ENCODE measurements at regions not wholly inside any gene's neighbourhood (a gene's known extent, or its start where the extent isn't known, plus 50 kb on each side); places are given as distances from the start of the nearest gene placed in this dataset.
A peak's percentile ranks its signal among the peaks of the same experiment; 100 is the strongest.
"Not testable (repeated sequence)": the region's sequence is repeated elsewhere in the genome, so short reads cannot be mapped to it uniquely, and the experiment has no call there.

- no peak for DNase-seq (ENCODE audit: low read depth in 2 of 2)
- no peaks in the 10 kb centered on the region for H3K79me2 ChIP-seq (ENCODE audit: control insufficient read depth, insufficient read depth, low read length)
- H3K9me3 ChIP-seq (ENCODE audit: control insufficient read depth, insufficient read depth, low read depth, low read length): no peaks in the 10 kb centered on the region
- no peak overlapping the region for H2AFZ ChIP-seq (ENCODE audit: low read length)
- TF ChIP-seq EZH2 (IDR thresholded peaks at IDR 0.05; ENCODE audit: low read length, missing control alignments): no peak
- TF ChIP-seq, protein P1, sequence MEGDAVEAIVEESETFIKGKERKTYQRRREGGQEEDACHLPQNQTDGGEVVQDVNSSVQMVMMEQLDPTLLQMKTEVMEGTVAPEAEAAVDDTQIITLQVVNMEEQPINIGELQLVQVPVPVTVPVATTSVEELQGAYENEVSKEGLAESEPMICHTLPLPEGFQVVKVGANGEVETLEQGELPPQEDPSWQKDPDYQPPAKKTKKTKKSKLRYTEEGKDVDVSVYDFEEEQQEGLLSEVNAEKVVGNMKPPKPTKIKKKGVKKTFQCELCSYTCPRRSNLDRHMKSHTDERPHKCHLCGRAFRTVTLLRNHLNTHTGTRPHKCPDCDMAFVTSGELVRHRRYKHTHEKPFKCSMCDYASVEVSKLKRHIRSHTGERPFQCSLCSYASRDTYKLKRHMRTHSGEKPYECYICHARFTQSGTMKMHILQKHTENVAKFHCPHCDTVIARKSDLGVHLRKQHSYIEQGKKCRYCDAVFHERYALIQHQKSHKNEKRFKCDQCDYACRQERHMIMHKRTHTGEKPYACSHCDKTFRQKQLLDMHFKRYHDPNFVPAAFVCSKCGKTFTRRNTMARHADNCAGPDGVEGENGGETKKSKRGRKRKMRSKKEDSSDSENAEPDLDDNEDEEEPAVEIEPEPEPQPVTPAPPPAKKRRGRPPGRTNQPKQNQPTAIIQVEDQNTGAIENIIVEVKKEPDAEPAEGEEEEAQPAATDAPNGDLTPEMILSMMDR (conservative IDR thresholded peaks at IDR 0.05 in 1 of 2, IDR thresholded peaks at IDR 0.05 in 1 of 2; ENCODE audit: low read depth in 1 of 2, low read length in 2 of 2): no peak
- H3K4me2 ChIP-seq (ENCODE audit: extremely low read depth, insufficient read depth, low read length): peak overlapping the region; percentile 81
- no peaks in the 10 kb centered on the region for H3K36me3 ChIP-seq (ENCODE audit: control insufficient read depth, insufficient read depth, low read length)
- H3K27ac ChIP-seq (ENCODE audit: insufficient read depth, low read length): no peak overlapping the region
- peak overlapping the region in 2 of 4 experiments; percentile 57 to 72 for H3K4me3 ChIP-seq (replicated peaks in 1 of 4; ENCODE audit: control extremely low read depth in 1 of 4, insufficient read depth in 1 of 4, low read depth in 3 of 4, low read length in 4 of 4)
- H3K27me3 ChIP-seq (ENCODE audit: control insufficient read depth, insufficient read depth, low read length): no peaks in the 10 kb centered on the region
- no peaks in the 10 kb centered on the region for H3K4me1 ChIP-seq (ENCODE audit: control insufficient read depth, extremely low read depth, insufficient read depth, low read length)
- H4K20me1 ChIP-seq (ENCODE audit: control insufficient read depth, extremely low read depth, insufficient read depth, low read length): no peaks in the 10 kb centered on the region
- H3K9ac ChIP-seq (ENCODE audit: insufficient read depth, low read length): no peak overlapping the region
Observed at GRCh38 chr12:65728455-65728847, 95.8 kb upstream of the HMGA2 start.

DNA sequence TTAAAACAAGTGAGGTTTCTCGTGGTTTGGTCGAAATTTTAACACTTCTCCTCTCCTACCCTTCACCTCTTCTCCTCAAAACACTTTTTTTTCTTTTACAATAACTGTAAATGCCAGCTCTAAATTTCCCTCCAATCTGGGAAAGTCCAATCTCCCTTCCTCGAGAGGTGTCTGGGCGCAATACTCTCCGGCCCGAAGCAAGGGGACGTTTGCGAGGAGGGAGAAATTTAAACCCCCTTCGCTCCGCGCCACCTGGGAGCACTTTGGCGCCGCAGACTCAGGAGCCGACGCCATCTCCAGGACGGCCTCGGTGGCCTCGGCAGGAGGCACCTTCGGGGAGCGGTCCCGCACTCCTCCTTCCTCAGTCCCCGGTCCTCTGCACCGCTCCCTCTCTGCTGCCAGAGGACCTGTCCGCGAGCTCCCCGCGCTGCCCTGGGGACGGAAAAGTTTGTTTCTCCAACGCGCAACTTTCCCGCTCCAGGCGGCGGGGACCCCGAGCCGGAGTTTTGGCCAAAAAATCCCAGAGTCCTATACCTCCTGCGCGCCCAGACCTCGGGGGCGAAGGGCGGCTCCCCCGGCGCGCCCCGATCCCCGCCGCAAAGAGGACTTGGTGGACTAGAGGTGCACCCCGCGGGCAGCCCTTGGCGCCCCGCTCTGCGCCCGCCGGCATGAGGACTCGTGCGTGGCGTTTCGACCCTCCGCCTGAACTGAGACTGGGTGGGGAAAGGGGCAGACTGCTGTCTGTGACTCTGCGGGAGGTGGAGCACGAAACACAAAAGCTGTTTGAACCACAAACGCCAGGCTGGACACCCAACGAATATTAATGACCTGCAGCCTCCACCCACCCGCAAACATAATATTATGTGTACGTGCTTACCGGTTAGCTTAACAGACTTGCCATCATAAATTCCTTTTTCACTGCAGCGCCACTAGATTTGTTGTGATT lies 95.2 kb upstream of the HMGA2 start:
- Histone ChIP-seq H3K4me3 (replicated peaks in 1 of 4; ENCODE audit: control extremely low read depth in 1 of 4, insufficient read depth in 1 of 4, low read depth in 3 of 4, low read length in 4 of 4) (peak overlapping the region; percentile 45 to 72 (median 52)), H3K27me3 (ENCODE audit: control insufficient read depth, insufficient read depth, low read length) (no peaks in the 10 kb centered on the region), H3K9ac (ENCODE audit: insufficient read depth, low read length) (no peak overlapping the region), H3K27ac (ENCODE audit: insufficient read depth, low read length) (no peak overlapping the region), H2AFZ (ENCODE audit: low read length) (peak overlapping the region; percentile 75), H3K4me2 (ENCODE audit: extremely low read depth, insufficient read depth, low read length) (peak overlapping the region; percentile 81), H3K36me3 (ENCODE audit: control insufficient read depth, insufficient read depth, low read length) (no peaks in the 10 kb centered on the region), H3K4me1 (ENCODE audit: control insufficient read depth, extremely low read depth, insufficient read depth, low read length) (no peaks in the 10 kb centered on the region), H4K20me1 (ENCODE audit: control insufficient read depth, extremely low read depth, insufficient read depth, low read length) (no peaks in the 10 kb centered on the region), H3K79me2 (ENCODE audit: control insufficient read depth, insufficient read depth, low read length) (no peaks in the 10 kb centered on the region), H3K9me3 (ENCODE audit: control insufficient read depth, insufficient read depth, low read depth, low read length) (no peaks in the 10 kb centered on the region)
- TF ChIP-seq, protein P1 (conservative IDR thresholded peaks at IDR 0.05 in 1 of 2, IDR thresholded peaks at IDR 0.05 in 1 of 2; ENCODE audit: low read depth in 1 of 2, low read length in 2 of 2): no peak
- no peak for TF ChIP-seq EZH2 (IDR thresholded peaks at IDR 0.05; ENCODE audit: low read length, missing control alignments)
- DNase-seq (ENCODE audit: low read depth in 2 of 2): peak in 1 of 2 donors; percentile 39

GRCh38 chr12:65731771-65732170 lies 92.5 kb upstream of the HMGA2 start:
- TF ChIP-seq, protein P1 (conservative IDR thresholded peaks at IDR 0.05 in 1 of 2, IDR thresholded peaks at IDR 0.05 in 1 of 2; ENCODE audit: low read depth in 1 of 2, low read length in 2 of 2): no peak
- TF ChIP-seq EZH2 (IDR thresholded peaks at IDR 0.05; ENCODE audit: low read length, missing control alignments): no peak
- Histone ChIP-seq H3K4me2 (ENCODE audit: extremely low read depth, insufficient read depth, low read length) (no peak overlapping the region), H3K9ac (ENCODE audit: insufficient read depth, low read length) (no peak overlapping the region), H3K9me3 (ENCODE audit: control insufficient read depth, insufficient read depth, low read depth, low read length) (no peaks in the 10 kb centered on the region), H3K36me3 (ENCODE audit: control insufficient read depth, insufficient read depth, low read length) (no peaks in the 10 kb centered on the region), H3K4me1 (ENCODE audit: control insufficient read depth, extremely low read depth, insufficient read depth, low read length) (no peaks in the 10 kb centered on the region), H3K27me3 (ENCODE audit: control insufficient read depth, insufficient read depth, low read length) (no peaks in the 10 kb centered on the region), H3K27ac (ENCODE audit: insufficient read depth, low read length) (no peak overlapping the region), H2AFZ (ENCODE audit: low read length) (no peak overlapping the region), H3K79me2 (ENCODE audit: control insufficient read depth, insufficient read depth, low read length) (no peaks in the 10 kb centered on the region), H4K20me1 (ENCODE audit: control insufficient read depth, extremely low read depth, insufficient read depth, low read length) (no peaks in the 10 kb centered on the region), H3K4me3 (replicated peaks in 1 of 4; ENCODE audit: control extremely low read depth in 1 of 4, insufficient read depth in 1 of 4, low read depth in 3 of 4, low read length in 4 of 4) (no peak overlapping the region)
- no peak for DNase-seq (ENCODE audit: low read depth in 2 of 2)

GRCh38 chr12:65733643-65734042 lies 90.6 kb upstream of the HMGA2 start:
- H3K9ac ChIP-seq (ENCODE audit: insufficient read depth, low read length); H4K20me1 ChIP-seq (ENCODE audit: control insufficient read depth, extremely low read depth, insufficient read depth, low read length); H3K4me2 ChIP-seq (ENCODE audit: extremely low read depth, insufficient read depth, low read length); H3K36me3 ChIP-seq (ENCODE audit: control insufficient read depth, insufficient read depth, low read length); H3K9me3 ChIP-seq (ENCODE audit: control insufficient read depth, insufficient read depth, low read depth, low read length); H3K4me3 ChIP-seq (replicated peaks in 1 of 4; ENCODE audit: control extremely low read depth in 1 of 4, insufficient read depth in 1 of 4, low read depth in 3 of 4, low read length in 4 of 4); H3K27ac ChIP-seq (ENCODE audit: insufficient read depth, low read length); H3K27me3 ChIP-seq (ENCODE audit: control insufficient read depth, insufficient read depth, low read length); H3K4me1 ChIP-seq (ENCODE audit: control insufficient read depth, extremely low read depth, insufficient read depth, low read length); H2AFZ ChIP-seq (ENCODE audit: low read length); DNase-seq (ENCODE audit: low read depth in 2 of 2); H3K79me2 ChIP-seq (ENCODE audit: control insufficient read depth, insufficient read depth, low read length): not testable (repeated sequence)

All from fibroblast of lung (primary cell).